AG04450 (cell line): ENCODE measurements at regions not wholly inside any gene's neighbourhood (a gene's known extent, or its start where the extent isn't known, plus 50 kb on each side); places are given as distances from the start of the nearest gene placed in this dataset. TPM values are rescaled to one million over a fixed set of nuclear protein-coding genes. Genes with fewer than 3 reads are reported as not detected.

Experiments used
- CTCF ChIA-PET: fragments of 300-600, 350-600 bp; formaldehyde crosslinking; extraction: SDS; loops from one replicate; lab custom pipeline; 2022; ENCODE audit warnings: antibody characterized with exemption, inconsistent platforms; lab: Charles Lee
- POLR2A ChIA-PET: fragments of 350-600 bp; formaldehyde crosslinking; extraction: SDS; loops from one replicate; lab custom pipeline; 2021; ENCODE audit warnings: antibody characterized with exemption, inconsistent platforms; lab: Yijun Ruan, JAX
- DNase-seq: peaks from one replicate; pipeline ENCODE4 v3.0.0-alpha.2; 2011; ENCODE audit warnings: low read depth, low spot score
- H3K27ac ChIP-seq: one replicate; pipeline ENCODE4 v1.5.1; 2012; ENCODE audit warnings: low read depth, low read length, control low read depth
- H3K27me3 ChIP-seq: one replicate; pipeline ENCODE4 v1.6.0; 2012; ENCODE audit warnings: low read length; ENCODE audit not compliant: control insufficient read depth, insufficient read depth
- H3K4me3 ChIP-seq: 2 replicates; pipeline ENCODE4 v1.5.1; 2011; ENCODE audit warnings: mild to moderate bottlenecking, low read depth, low read length, control low read depth
- H3K9me3 ChIP-seq: 2 replicates; pipeline ENCODE4 v1.5.1; 2012; ENCODE audit warnings: low read length; ENCODE audit not compliant: control insufficient read depth, insufficient read depth
- small RNA-seq: library from RNA; depleted of rRNA; stranded (forward); fragments of <200 nt; gene quantifications from one replicate; pipeline ENCODE3, GENCODE V24; 2012; ENCODE audit warnings: low read depth; ENCODE audit not compliant: insufficient read length
- TF ChIP-seq, protein P1 (sequence below): IDR thresholded peaks from 2 replicates; pipeline ENCODE4 v1.5.1; 2011; ENCODE audit warnings: low read depth, low read length, control low read depth, inconsistent platforms

GRCh38 chr14:60585676-60586075 lies 63.6 kb downstream of the SIX1 start:
- POLR2A ChIA-PET, result no interaction called here
- H3K27me3 ChIP-seq, result no peaks in the 10 kb centered on the region
- TF ChIP-seq, protein P1, sequence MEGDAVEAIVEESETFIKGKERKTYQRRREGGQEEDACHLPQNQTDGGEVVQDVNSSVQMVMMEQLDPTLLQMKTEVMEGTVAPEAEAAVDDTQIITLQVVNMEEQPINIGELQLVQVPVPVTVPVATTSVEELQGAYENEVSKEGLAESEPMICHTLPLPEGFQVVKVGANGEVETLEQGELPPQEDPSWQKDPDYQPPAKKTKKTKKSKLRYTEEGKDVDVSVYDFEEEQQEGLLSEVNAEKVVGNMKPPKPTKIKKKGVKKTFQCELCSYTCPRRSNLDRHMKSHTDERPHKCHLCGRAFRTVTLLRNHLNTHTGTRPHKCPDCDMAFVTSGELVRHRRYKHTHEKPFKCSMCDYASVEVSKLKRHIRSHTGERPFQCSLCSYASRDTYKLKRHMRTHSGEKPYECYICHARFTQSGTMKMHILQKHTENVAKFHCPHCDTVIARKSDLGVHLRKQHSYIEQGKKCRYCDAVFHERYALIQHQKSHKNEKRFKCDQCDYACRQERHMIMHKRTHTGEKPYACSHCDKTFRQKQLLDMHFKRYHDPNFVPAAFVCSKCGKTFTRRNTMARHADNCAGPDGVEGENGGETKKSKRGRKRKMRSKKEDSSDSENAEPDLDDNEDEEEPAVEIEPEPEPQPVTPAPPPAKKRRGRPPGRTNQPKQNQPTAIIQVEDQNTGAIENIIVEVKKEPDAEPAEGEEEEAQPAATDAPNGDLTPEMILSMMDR, result no peak
- no peak overlapping the region for H3K4me3 ChIP-seq
- no peaks in the 10 kb centered on the region for H3K9me3 ChIP-seq
- DNase-seq, result no peak
- H3K27ac ChIP-seq, result no peak overlapping the region
- CTCF ChIA-PET, result interaction anchor here (0.9 kb wide), 1 partner anchor 236 kb away, joined by 3 read pairs; no protein-coding TSS in a partner anchor

- POLR2A ChIA-PET, result no interaction called here
- H3K27ac ChIP-seq, result no peak overlapping the region
- CTCF ChIA-PET, result no interaction called here
- H3K27me3 ChIP-seq, result no peaks in the 10 kb centered on the region
- no peak for DNase-seq
- no peaks in the 10 kb centered on the region for H3K9me3 ChIP-seq
- no peak overlapping the region for H3K4me3 ChIP-seq
- TF ChIP-seq, protein P1, result no peak
Measured at GRCh38 chr14:60589442-60589841, 59.8 kb downstream of the SIX1 start.

- TF ChIP-seq, protein P1, result no peak
- ChIA-PET POLR2A (no interaction called here), CTCF (interaction anchor here (0.5 to 1.0 kb wide), 2 partner anchors 34 to 241 kb away, joined by 3 read pairs; no protein-coding TSS in a partner anchor)
- Histone ChIP-seq H3K4me3 (no peak overlapping the region), H3K27ac (no peak overlapping the region), H3K27me3 (no peaks in the 10 kb centered on the region), H3K9me3 (no peaks in the 10 kb centered on the region)
- no peak for DNase-seq
Measured at GRCh38 chr14:60590991-60591414, 58.3 kb downstream of the SIX1 start.

Small RNAs in the stretch of these regions (small RNA-seq; reads per million reads assigned to genes)
- gene AL049874.2, result not detected
